HG03175 (cell line): ENCODE measurements at regions not wholly inside any gene's neighbourhood (a gene's known extent, or its start where the extent isn't known, plus 50 kb on each side); places are given as distances from the start of the nearest gene placed in this dataset.
A peak's percentile ranks its signal among the peaks of the same experiment; 100 is the strongest.
"Not testable (repeated sequence)": the region's sequence is repeated elsewhere in the genome, so short reads cannot be mapped to it uniquely, and the experiment has no call there.

Experiments used
- ATAC-seq: cut with Tn5 transposase; IDR thresholded peaks from one replicate; pipeline ENCODE4 v1.9.1; 2021; ENCODE audit warnings: mild to moderate bottlenecking, moderate library complexity; ENCODE audit not compliant: unreplicated experiment

GRCh38 chr1:193914871-193915270 is 728.5 kb upstream of the B3GALT2 start:
- no peak for ATAC-seq

DNA sequence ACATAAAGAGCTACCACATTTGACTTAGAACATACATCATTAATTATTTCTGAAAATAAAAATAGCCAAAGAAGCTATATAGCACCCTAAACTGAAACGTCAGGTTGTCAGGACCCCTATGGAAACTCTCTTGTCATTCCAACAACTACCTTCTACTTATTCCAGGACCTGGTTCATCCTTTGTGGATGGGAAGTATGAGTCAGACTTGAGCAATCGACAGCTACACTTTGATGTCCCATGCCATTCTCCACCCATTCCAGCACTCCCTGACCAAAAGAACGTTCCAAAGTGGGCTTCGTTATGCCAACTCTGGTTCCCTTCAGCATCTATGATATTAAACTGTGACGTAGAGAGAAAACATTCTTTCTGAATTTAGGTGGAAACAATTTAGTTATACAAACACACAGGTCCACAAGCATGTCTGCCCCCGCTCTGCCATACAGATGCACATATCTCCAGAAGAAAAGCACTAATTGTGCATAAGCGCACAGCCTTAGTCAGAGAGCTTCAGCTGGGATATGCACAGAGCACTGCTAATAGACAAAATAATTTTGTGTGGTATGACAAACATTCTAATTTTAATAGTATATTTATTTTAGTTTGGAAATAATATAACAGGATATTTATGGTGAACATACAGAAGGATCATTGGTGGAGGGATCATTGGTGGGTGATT is 723.1 kb upstream of the B3GALT2 start:
- ATAC-seq = no peak

DNA sequence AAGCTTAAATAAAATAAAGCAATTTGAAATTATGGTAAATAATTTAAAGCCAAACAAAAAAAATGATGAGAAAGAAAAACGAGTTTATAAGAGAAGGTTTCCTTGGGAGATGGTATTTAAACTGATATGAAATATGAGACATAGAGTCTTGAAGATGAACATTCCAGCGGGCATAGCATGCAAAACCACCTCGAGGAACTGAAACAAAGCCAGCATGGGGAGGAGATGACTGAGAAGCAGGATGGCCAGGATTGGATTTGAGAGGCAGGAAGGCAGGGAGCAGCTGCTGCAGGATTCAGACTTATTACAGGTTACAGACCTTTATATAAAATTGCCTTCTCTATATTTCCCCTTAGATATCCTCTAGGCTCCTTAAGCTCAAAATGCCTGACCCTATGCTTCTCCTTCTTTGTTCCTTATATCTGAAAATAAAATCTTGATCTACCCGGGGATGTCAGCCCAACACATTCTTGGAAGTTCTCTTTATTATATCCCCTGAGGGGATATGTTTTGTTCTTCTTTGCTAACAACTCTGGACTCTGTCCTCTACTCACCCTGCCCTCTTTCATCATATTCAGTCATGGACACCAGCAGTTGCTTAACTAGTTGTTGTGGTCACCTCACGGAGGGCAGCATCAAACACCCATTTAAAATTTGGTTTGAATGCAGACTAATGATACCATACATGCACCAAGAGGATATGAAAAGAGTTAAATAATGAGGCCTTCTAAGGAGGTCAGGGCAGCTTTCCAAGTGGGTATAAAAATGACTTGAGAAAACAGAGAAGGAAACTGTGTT is 719.1 kb upstream of the B3GALT2 start:
- no peak for ATAC-seq

DNA sequence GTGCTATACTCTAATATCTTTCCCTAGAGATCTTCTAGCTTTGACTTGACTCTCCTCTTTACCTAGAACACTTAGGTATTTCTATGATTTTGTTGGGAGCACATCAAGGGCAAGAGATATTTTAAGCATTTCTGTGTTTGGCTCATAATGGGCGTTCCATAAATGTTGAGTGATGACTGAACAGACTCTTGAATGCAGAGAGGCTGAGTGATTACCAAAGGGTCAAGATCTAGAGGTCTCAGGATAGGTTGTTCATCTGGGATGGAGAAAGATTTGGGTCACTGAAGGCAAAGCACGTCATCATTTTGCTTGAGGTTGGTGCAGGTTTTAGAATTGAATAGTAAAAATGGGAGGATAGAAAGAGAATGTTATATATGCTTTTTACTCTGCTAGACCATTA is 705.4 kb upstream of the B3GALT2 start:
- ATAC-seq = no peak

- ATAC-seq = no peak
Measured at GRCh38 chr1:193890935-193891334, 704.5 kb upstream of the B3GALT2 start.

DNA sequence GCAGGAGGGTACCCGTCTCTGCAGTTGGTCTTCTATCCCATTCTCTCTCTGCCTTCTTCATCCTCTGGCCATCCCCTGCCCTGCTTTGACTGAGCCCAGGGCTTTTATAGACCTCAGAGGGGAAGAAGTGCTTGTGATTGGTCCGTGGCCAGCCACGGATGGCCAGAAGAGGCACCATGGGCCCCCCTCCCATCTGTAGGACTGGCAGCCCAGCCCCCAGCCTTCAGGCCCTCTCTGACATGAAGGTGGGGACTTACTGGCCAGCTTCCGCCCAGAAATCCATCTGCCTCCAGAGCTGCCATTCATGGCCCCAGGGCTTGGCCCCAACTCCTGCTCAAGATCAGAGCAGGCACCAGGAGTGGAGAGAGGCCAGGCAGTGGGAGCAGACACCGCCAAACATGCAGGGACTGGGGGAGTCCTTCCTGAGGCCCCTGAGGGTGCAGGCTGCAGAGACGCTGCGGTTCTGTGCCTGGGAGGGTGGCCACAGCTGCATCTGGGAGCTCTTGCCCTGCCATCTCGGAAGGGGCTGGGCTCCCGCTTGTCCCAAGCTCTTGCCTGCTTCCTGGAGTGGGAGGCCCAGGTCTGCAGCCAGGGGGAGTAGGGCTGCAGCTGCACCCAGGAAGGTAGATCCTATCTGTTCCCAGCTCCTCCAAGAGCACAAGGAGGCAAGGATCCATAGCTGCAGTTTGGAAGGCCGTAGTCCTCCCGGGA is 698.6 kb upstream of the B3GALT2 start:
- no peak for ATAC-seq

GRCh38 chr1:193877920-193878319 is 691.5 kb upstream of the B3GALT2 start:
- not testable (repeated sequence) for ATAC-seq

- ATAC-seq = no peak
Measured at GRCh38 chr1:193868425-193868824, 682.0 kb upstream of the B3GALT2 start.

- no peak for ATAC-seq
Measured at GRCh38 chr1:193856261-193856660, 669.8 kb upstream of the B3GALT2 start.

GRCh38 chr1:193850745-193851144 is 664.3 kb upstream of the B3GALT2 start:
- ATAC-seq = no peak

DNA sequence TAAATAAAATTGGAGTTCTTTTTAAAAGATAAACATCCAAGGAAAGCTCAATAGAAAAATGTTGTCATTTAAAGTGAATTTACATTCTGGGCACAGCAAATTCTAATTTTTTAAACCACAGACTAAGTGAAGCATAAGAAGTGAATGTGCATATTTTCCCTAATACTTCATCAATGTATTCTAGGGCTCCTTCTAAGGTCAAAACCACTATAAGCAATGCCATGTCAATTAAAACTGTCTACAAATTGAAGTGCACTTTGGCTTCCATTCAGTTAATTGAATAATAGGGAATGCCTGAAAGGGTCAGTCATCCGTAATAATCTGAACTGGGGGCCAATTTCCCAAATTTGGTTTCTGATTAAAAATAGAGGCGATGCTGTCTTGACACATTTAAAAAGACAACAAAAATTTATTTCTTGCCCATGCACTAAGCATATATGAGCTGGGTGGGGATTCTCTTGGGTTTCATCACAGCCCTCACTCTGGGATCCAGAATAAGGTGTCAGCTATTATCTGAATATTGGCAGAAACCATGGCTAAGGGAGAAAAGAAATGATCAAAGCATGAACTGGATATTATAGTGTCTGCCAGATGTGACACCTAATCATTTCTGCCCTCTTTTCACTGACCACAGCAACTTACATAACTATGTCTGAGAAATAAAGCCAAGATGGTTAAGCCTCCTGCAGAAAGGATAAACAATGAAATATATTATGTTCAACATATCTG is 660.6 kb upstream of the B3GALT2 start:
- ATAC-seq = no peak

- ATAC-seq = no peak
Measured at GRCh38 chr1:193846411-193846810, 660.0 kb upstream of the B3GALT2 start.

GRCh38 chr1:193841857-193842256 is 655.4 kb upstream of the B3GALT2 start:
- ATAC-seq = no peak

DNA sequence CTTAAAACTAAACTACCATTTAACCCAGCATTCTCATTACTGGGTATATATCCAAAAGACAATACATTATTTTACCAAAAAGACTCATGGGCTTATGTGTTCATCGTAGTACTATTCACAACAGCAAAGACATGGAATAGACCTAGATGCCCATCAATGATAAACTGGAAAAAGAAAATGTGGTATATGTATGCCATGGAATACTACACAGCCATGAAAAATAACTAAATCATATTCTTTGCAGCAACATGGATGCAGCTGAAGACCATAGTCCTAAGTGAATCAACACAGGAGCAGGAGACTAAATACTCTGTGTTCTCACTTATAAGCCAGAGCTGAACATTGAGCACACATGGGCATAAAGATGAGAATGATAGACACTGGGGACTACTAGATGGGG is 645.1 kb upstream of the B3GALT2 start:
- no peak for ATAC-seq

DNA sequence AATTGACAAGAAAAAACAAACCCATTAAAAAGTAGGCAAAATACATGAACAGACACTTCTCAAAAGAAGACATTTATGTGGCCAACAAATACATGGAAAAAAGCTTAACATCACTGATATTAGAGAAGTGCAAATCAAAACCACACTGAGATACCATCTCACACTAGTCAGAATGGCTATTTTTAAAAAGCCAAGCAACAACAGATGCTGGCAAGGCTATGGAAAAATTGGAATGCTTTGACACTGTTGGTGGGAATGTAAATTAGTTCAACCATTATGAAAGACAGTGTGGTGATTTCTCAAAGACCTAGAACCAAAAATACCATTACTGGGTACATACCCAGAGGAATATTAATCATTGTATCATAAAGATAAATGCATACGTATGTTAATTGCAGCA is 641.1 kb upstream of the B3GALT2 start:
- ATAC-seq = no peak

GRCh38 chr1:193819376-193819775 is 633.0 kb upstream of the B3GALT2 start:
- ATAC-seq = no peak

DNA sequence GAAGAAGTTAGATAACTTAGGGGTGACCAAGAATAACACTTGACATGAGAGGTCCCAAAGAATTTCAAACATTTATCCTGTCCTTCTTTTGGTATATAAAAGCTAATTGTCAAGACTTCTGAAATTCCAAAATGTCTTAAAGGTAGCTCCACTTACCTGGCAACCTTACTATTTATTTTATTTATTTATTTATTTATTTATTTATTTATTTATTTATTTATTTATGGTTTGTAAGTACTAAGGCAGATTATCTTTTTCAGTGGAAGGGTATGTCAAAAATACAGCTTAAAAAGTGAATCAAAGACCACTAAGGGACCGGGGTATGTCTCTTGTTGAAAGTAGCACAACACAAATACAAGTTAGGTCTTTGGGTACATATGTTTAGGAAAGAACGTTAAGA is 620.8 kb upstream of the B3GALT2 start:
- no peak for ATAC-seq

DNA sequence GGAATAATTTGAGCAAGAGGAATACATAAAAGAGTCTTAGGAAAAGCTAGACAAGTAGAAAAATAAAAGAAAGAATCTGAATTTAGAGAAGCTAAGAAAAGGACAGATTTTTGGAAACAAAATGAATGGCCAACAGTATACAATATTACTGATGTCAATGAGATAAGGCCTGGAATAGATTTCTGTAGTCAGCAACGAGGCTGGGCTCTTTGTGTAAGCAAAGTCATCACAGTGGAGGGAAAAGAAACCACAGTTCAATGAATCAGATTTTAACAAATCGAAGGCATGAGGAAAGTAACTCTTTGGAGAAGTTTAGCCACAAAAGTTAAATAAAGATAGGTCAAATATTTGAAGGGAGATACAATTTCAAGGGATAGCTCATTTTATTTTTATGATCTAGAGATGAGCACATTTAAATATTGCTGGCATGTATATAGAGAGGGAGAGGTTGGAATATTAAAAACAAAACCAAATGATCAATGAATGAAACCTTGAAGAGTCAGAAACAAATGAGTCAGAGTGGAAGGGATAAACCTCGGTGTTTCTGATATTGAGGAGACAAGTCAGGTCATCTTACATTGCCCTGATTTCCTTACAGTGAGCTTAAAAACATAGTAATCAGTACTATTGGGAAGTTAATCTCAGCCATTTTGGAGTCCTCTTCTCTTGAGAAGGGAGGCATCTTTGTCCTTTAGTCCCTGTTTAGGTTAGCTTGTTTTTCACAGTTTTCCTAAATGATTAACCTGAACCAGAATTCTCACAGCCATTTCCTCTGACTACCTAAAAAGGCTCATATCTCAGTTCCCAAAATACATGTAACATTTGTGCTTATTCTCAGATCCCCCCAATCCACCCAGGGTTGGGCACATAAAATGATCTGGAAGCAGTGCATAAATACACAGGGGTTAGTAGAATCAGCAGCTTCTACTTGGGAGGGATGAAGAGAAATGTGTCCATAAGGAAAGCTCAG is 620.0 kb upstream of the B3GALT2 start:
- ATAC-seq = peak; percentile 81

- no peak for ATAC-seq
Measured at GRCh38 chr1:193799948-193800690, 613.7 kb upstream of the B3GALT2 start.
